ENCODE measurements at regions not wholly inside any gene's neighbourhood (a gene's known extent, or its start where the extent isn't known, plus 50 kb on each side); places are given as distances from the start of the nearest gene placed in this dataset.

DNA sequence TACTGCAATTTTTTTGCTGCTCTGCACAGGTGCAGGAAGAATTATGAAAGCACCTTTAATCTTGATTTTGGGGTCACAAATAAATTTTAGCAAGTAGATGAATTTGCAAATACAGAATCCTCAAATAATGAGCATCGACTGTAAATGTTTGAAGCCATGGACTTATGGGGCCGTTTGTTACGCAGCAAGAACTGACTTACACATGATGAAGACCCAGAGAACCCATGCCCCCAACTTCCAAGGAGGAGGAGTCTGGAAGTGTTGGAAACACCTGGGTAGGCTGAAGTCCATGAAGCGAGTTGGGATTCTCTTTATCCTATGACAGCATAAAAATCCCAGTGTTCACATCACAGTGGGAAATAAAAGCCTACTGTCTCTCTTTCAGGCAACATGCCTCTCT lies 176.6 kb downstream of the RBFOX3 start:
- ChIA-PET RAD21 (ENCODE audit: low non-redundant PET in 1 of 2, low total read pairs in 2 of 2, uncharacterized antibody in 2 of 2, unreplicated experiment in 2 of 2) (no interaction called here), POLR2A (no interaction called here), CTCF (no interaction called here)
- intact Hi-C loops (cut with micrococcal nuclease): no loop called here
- Histone ChIP-seq H4K20me1 (ENCODE audit: insufficient read depth) (no peaks in the 10 kb centered on the region), H3K4me3 (replicated peaks in 1 of 2; ENCODE audit: low read depth in 1 of 2, low read length in 2 of 2) (no peak overlapping the region), H3K27ac (ENCODE audit: low read depth, low read length) (no peak overlapping the region), H3K79me2 (ENCODE audit: insufficient read depth, low read length) (no peaks in the 10 kb centered on the region), H3K36me3 (ENCODE audit: control insufficient read depth in 1 of 2, insufficient read depth in 2 of 2, low read length in 2 of 2) (no peaks in the 10 kb centered on the region), H3K9me2 (ENCODE audit: insufficient read depth) (no peaks in the 10 kb centered on the region), H2AFZ (ENCODE audit: low read depth, low read length, poor library complexity, severe bottlenecking) (no peak overlapping the region), H3K9me3 (ENCODE audit: control insufficient read depth in 1 of 2, insufficient read depth in 1 of 2, low read depth in 1 of 2, low read length in 2 of 2) (no peaks in the 10 kb centered on the region), H3K9ac (ENCODE audit: low read length) (no peak overlapping the region), H3K4me1 (ENCODE audit: control insufficient read depth in 1 of 2, insufficient read depth in 2 of 2, low read length in 2 of 2) (peaks cover 4 to 7% of the 10 kb centered on the region in 2 experiments; a peak in 2 of 4 replicates), H3K4me2 (ENCODE audit: low read length) (no peak overlapping the region), H3K27me3 (ENCODE audit: insufficient read depth, low read length) (peaks cover 18% of the 10 kb centered on the region; the same call in 1 of the 2 replicates)
- TF ChIP-seq, protein P1, sequence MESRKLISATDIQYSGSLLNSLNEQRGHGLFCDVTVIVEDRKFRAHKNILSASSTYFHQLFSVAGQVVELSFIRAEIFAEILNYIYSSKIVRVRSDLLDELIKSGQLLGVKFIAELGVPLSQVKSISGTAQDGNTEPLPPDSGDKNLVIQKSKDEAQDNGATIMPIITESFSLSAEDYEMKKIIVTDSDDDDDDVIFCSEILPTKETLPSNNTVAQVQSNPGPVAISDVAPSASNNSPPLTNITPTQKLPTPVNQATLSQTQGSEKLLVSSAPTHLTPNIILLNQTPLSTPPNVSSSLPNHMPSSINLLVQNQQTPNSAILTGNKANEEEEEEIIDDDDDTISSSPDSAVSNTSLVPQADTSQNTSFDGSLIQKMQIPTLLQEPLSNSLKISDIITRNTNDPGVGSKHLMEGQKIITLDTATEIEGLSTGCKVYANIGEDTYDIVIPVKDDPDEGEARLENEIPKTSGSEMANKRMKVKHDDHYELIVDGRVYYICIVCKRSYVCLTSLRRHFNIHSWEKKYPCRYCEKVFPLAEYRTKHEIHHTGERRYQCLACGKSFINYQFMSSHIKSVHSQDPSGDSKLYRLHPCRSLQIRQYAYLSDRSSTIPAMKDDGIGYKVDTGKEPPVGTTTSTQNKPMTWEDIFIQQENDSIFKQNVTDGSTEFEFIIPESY (IDR thresholded peaks at IDR 0.05; ENCODE audit: extremely low read depth, insufficient replicate concordance, low read length): no peak
- no peak for TF ChIP-seq JUND (IDR thresholded peaks at IDR 0.05)
- TF ChIP-seq, protein P2, sequence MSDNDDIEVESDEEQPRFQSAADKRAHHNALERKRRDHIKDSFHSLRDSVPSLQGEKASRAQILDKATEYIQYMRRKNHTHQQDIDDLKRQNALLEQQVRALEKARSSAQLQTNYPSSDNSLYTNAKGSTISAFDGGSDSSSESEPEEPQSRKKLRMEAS (IDR thresholded peaks at IDR 0.05): no peak
- TF ChIP-seq SP1 (IDR thresholded peaks at IDR 0.05; ENCODE audit: low read depth): no peak
- no peak for TF ChIP-seq ELF1 (IDR thresholded peaks at IDR 0.05; ENCODE audit: borderline replicate concordance, low read depth)
- TF ChIP-seq ZNF274 (IDR thresholded peaks at IDR 0.05; ENCODE audit: low read depth, low read length): no peak
- TF ChIP-seq EZH2 (IDR thresholded peaks at IDR 0.05): no peak
- no peak for TF ChIP-seq POLR2A (IDR thresholded peaks at IDR 0.05; ENCODE audit: borderline replicate concordance, extremely low read depth, insufficient read depth, insufficient read length)
- TF ChIP-seq RAD21 (IDR thresholded peaks at IDR 0.05; ENCODE audit: low read depth): no peak
- no peak for TF ChIP-seq CEBPB (IDR thresholded peaks at IDR 0.05; ENCODE audit: low read depth)
- TF ChIP-seq, protein P3, sequence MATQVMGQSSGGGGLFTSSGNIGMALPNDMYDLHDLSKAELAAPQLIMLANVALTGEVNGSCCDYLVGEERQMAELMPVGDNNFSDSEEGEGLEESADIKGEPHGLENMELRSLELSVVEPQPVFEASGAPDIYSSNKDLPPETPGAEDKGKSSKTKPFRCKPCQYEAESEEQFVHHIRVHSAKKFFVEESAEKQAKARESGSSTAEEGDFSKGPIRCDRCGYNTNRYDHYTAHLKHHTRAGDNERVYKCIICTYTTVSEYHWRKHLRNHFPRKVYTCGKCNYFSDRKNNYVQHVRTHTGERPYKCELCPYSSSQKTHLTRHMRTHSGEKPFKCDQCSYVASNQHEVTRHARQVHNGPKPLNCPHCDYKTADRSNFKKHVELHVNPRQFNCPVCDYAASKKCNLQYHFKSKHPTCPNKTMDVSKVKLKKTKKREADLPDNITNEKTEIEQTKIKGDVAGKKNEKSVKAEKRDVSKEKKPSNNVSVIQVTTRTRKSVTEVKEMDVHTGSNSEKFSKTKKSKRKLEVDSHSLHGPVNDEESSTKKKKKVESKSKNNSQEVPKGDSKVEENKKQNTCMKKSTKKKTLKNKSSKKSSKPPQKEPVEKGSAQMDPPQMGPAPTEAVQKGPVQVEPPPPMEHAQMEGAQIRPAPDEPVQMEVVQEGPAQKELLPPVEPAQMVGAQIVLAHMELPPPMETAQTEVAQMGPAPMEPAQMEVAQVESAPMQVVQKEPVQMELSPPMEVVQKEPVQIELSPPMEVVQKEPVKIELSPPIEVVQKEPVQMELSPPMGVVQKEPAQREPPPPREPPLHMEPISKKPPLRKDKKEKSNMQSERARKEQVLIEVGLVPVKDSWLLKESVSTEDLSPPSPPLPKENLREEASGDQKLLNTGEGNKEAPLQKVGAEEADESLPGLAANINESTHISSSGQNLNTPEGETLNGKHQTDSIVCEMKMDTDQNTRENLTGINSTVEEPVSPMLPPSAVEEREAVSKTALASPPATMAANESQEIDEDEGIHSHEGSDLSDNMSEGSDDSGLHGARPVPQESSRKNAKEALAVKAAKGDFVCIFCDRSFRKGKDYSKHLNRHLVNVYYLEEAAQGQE (IDR thresholded peaks at IDR 0.05; ENCODE audit: low read depth): no peak
- TF ChIP-seq POLR2AphosphoS5 (IDR thresholded peaks at IDR 0.05; ENCODE audit: low read depth, low read length): no peak
- TF ChIP-seq, protein P4, sequence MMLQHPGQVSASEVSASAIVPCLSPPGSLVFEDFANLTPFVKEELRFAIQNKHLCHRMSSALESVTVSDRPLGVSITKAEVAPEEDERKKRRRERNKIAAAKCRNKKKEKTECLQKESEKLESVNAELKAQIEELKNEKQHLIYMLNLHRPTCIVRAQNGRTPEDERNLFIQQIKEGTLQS (IDR thresholded peaks at IDR 0.05): no peak
- no peak for TF ChIP-seq SIN3A (IDR thresholded peaks at IDR 0.05; ENCODE audit: low read depth)
- no peak for TF ChIP-seq TCF7L2 (IDR thresholded peaks at IDR 0.05; ENCODE audit: borderline replicate concordance, extremely low read depth, insufficient read depth, insufficient read length)
- TF ChIP-seq ZFX (IDR thresholded peaks at IDR 0.05): no peak
- no peak for TF ChIP-seq SRF (IDR thresholded peaks at IDR 0.05; ENCODE audit: low read depth)
- TF ChIP-seq YY1 (IDR thresholded peaks at IDR 0.05; ENCODE audit: extremely low read depth, insufficient replicate concordance, low read depth, low read length): no peak
- ATAC-seq (no peak), DNase-seq (ENCODE audit: low read depth, low spot score) (no peak)
- BruUV-seq (replicated peaks): no TSS peak
